HCT116 (cell line): ENCODE measurements at regions not wholly inside any gene's neighbourhood (a gene's known extent, or its start where the extent isn't known, plus 50 kb on each side); places are given as distances from the start of the nearest gene placed in this dataset.

Experiments
- ATAC-seq: fragments of 200-7000 bp; cut with Tn5 transposase; 2 replicates; pipeline ENCODE4 v1.9.1; 2020; ENCODE audit warnings: mild to moderate bottlenecking, moderate library complexity
- BruUV-seq: library from RNA; stranded (reverse); fragments of 400-500 nt; replicated peaks from 2 replicates; lab custom pipeline; 2021; lab: Mats Ljungman, UMichigan
- CTCF ChIA-PET: fragments of 300-600 bp; sonication (Branson Sonifier 250); formaldehyde crosslinking; loops from one replicate; lab custom pipeline; 2021; ENCODE audit warnings: antibody characterized with exemption; lab: Charles Lee
- POLR2A ChIA-PET: fragments of 300-600, 350-600 bp; sonication (Branson Sonifier 250); formaldehyde crosslinking; loops from one replicate; lab custom pipeline; 2021; ENCODE audit warnings: antibody characterized with exemption; lab: Charles Lee
- RAD21 ChIA-PET, 2 experiments: fragments of 300-600 bp; sonication (Branson Sonifier 250); formaldehyde crosslinking; loops; one replicate each; lab custom pipeline; 2023; ENCODE audit warnings: low total read pairs in 2 of 2; ENCODE audit not compliant: uncharacterized antibody in 2 of 2, unreplicated experiment in 2 of 2, low non-redundant PET in 1 of 2; lab: Charles Lee
- DNase-seq: peaks from one replicate; pipeline ENCODE4 v3.0.0-alpha.2; 2010; ENCODE audit warnings: low read depth, low spot score
- H2AFZ ChIP-seq: fragments of 200-600 bp; shearing (Covaris generic), sonication (generic); 2 replicates; pipeline ENCODE4 v1.6.1; 2017; ENCODE audit warnings: low read depth, mixed run types, mixed read lengths, antibody characterized with exemption, low read length; ENCODE audit not compliant: poor library complexity, severe bottlenecking
- H3K27ac ChIP-seq: 2 replicates; pipeline ENCODE4 v1.5.1; 2012; ENCODE audit warnings: low read depth, low read length
- H3K27me3 ChIP-seq: fragments of 200-600 bp; sonication (generic); 2 replicates; pipeline ENCODE4 v1.6.1; 2016; ENCODE audit warnings: mixed run types, low read length, mixed read lengths; ENCODE audit not compliant: insufficient read depth
- H3K36me3 ChIP-seq, 2 experiments: fragments of 200-500 bp in 1 of 2; fragments of 200-600 bp in 1 of 2; sonication (Bioruptor generic) in 1 of 2; sonication (generic) in 1 of 2; 2 replicates each; pipeline versions ENCODE4 v1.5.1 to v1.6.1; 2014 to 2016; ENCODE audit warnings: low read length in 2 of 2, inconsistent platforms in 1 of 2, mixed read lengths in 1 of 2, mixed run types in 1 of 2; ENCODE audit not compliant: insufficient read depth in 2 of 2, control insufficient read depth in 1 of 2
- H3K4me1 ChIP-seq, 2 experiments: fragments of 200-600 bp in 1 of 2; sonication (generic) in 1 of 2; 2 replicates each; pipeline versions ENCODE4 v1.5.1 to v1.6.1; 2012 to 2017; ENCODE audit warnings: low read length in 2 of 2, inconsistent platforms in 1 of 2, mild to moderate bottlenecking in 1 of 2, mixed read lengths in 1 of 2, mixed run types in 1 of 2, moderate library complexity in 1 of 2; ENCODE audit not compliant: insufficient read depth in 2 of 2, control insufficient read depth in 1 of 2
- H3K4me2 ChIP-seq: fragments of 200-600 bp; sonication (generic); 2 replicates; pipeline ENCODE4 v1.6.1; 2017; ENCODE audit warnings: mixed run types, low read length, mixed read lengths
- H3K4me3 ChIP-seq, 2 experiments: fragments of 200-600 bp in 1 of 2; sonication (generic) in 1 of 2; replicated peaks in 1 of 2; 2 replicates each; pipeline ENCODE4 v1.5.1; 2011 to 2016; ENCODE audit warnings: low read length in 2 of 2, control low read depth in 1 of 2, low read depth in 1 of 2, mild to moderate bottlenecking in 1 of 2, mixed read lengths in 1 of 2, mixed run types in 1 of 2
- H3K79me2 ChIP-seq: fragments of 200-600 bp; sonication (generic); 2 replicates; pipeline ENCODE4 v1.6.1; 2017; ENCODE audit warnings: mild to moderate bottlenecking, mixed run types, low read length, moderate library complexity, mixed read lengths; ENCODE audit not compliant: insufficient read depth
- H3K9ac ChIP-seq: fragments of 200-600 bp; sonication (generic); 2 replicates; pipeline ENCODE4 v1.6.1; 2016; ENCODE audit warnings: low read length, mixed read lengths
- H3K9me2 ChIP-seq: fragments of 200-600 bp; sonication (generic), shearing (Covaris generic); 2 replicates; pipeline ENCODE4 v1.6.1; 2017; ENCODE audit warnings: mixed run types, mild to moderate bottlenecking, moderate library complexity; ENCODE audit not compliant: insufficient read depth
- H3K9me3 ChIP-seq, 2 experiments: fragments of 200-500 bp in 1 of 2; fragments of 200-600 bp in 1 of 2; sonication (Bioruptor generic) in 1 of 2; sonication (generic) in 1 of 2; 2 replicates each; pipeline ENCODE4 v1.6.1; 2014 to 2017; ENCODE audit warnings: low read length in 2 of 2, mixed read lengths in 2 of 2, inconsistent platforms in 1 of 2, low read depth in 1 of 2, mild to moderate bottlenecking in 1 of 2, mixed run types in 1 of 2, moderate library complexity in 1 of 2; ENCODE audit not compliant: control insufficient read depth in 1 of 2, insufficient read depth in 1 of 2
- H4K20me1 ChIP-seq: fragments of 200-600 bp; sonication (generic), shearing (Covaris generic); 2 replicates; pipeline ENCODE4 v1.6.1; 2017; ENCODE audit warnings: mixed run types, mild to moderate bottlenecking, moderate library complexity; ENCODE audit not compliant: insufficient read depth
- EZH2phosphoT487 ChIP-seq: fragments of 200-600 bp; IDR thresholded peaks from 2 replicates; pipeline ENCODE4 v1.6.1; 2018; ENCODE audit warnings: antibody characterized with exemption, borderline replicate concordance
- JUND ChIP-seq: IDR thresholded peaks from 2 replicates; pipeline ENCODE4 v1.6.1; 2012
- POLR2A ChIP-seq: IDR thresholded peaks from 2 replicates; pipeline ENCODE4 v1.7.0; 2011; ENCODE audit warnings: borderline replicate concordance; ENCODE audit not compliant: insufficient read depth, insufficient read length; ENCODE audit errors: extremely low read depth
- POLR2AphosphoS5 ChIP-seq: IDR thresholded peaks from 2 replicates; pipeline ENCODE4 v1.6.1; 2011; ENCODE audit warnings: mild to moderate bottlenecking, low read depth, low read length, moderate library complexity
- RAD21 ChIP-seq: IDR thresholded peaks from 2 replicates; pipeline ENCODE4 v1.6.1; 2012; ENCODE audit warnings: low read depth, mild to moderate bottlenecking
- SP1 ChIP-seq: IDR thresholded peaks from 2 replicates; pipeline ENCODE4 v1.6.1; 2012; ENCODE audit warnings: low read depth
- TCF7L2 ChIP-seq: IDR thresholded peaks from 2 replicates; pipeline ENCODE4 v1.7.0; 2011; ENCODE audit warnings: borderline replicate concordance, inconsistent platforms; ENCODE audit not compliant: insufficient read depth, insufficient read length; ENCODE audit errors: extremely low read depth
- YY1 ChIP-seq: IDR thresholded peaks from 2 replicates; pipeline ENCODE4 v1.6.1; 2011; ENCODE audit warnings: low read length, low read depth, moderate library complexity, mild to moderate bottlenecking; ENCODE audit not compliant: insufficient replicate concordance; ENCODE audit errors: extremely low read depth
- intact Hi-C: fragments of 100-400 bp; cut with micrococcal nuclease; formaldehyde crosslinking; loops from 2 replicates; pipeline ENCODE4 v1.10.0; 2022
- TF ChIP-seq, protein P1 (sequence below), 3 experiments: fragments of 200-600 bp in 1 of 3; sonication (generic) in 1 of 3; IDR thresholded peaks in 2 of 3; conservative IDR thresholded peaks in 1 of 3; 2 replicates each; pipeline ENCODE4 v1.5.1; 2012 to 2017; ENCODE audit warnings: low read depth in 2 of 3, low read length in 2 of 3, antibody characterized with exemption in 1 of 3, borderline replicate concordance in 1 of 3, control low read depth in 1 of 3, mild to moderate bottlenecking in 1 of 3, mixed read lengths in 1 of 3, mixed run types in 1 of 3, moderate library complexity in 1 of 3; ENCODE audit not compliant: insufficient read depth in 1 of 3
- TF ChIP-seq, protein P2 (sequence below): IDR thresholded peaks from 2 replicates; pipeline ENCODE4 v1.6.1; 2012

DNA sequence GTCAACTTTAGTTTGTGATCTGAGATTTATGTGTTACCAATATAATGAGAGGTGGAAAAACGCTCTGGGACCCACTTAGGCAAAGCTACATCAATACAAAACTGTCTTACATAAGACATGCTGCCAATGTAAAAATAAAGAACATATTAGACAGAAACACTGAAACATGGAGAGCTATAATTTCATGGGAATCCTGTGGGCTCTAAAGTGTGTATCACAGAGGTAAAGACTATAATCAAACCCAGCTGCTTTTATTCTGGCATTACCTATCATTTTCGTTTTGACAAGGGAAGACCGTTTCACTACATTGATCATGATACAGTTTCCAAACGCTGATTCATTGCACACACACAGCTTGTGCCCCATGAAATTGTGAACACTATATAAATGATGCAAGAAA lies 400.5 kb upstream of the TUSC1 start:
- H2AFZ ChIP-seq, result no peak overlapping the region
- no peak overlapping the region for H3K4me2 ChIP-seq
- no peaks in the 10 kb centered on the region for H3K9me2 ChIP-seq
- ChIA-PET RAD21 (no interaction called here), CTCF (no interaction called here), POLR2A (no interaction called here)
- BruUV-seq, result no TSS peak
- H4K20me1 ChIP-seq, result no peaks in the 10 kb centered on the region
- intact Hi-C loops, result no loop called here
- H3K27me3 ChIP-seq, result no peaks in the 10 kb centered on the region
- no peak for TF ChIP-seq POLR2A
- H3K27ac ChIP-seq, result no peak overlapping the region
- DNase-seq (no peak), ATAC-seq (no peak)
- H3K4me1 ChIP-seq, result no peaks in the 10 kb centered on the region
- H3K9me3 ChIP-seq, result peaks cover 4 to 5% of the 10 kb centered on the region in 2 experiments; a peak in 2 of 4 replicates
- H3K4me3 ChIP-seq, result no peak overlapping the region
- H3K79me2 ChIP-seq, result no peaks in the 10 kb centered on the region
- no peak overlapping the region for H3K9ac ChIP-seq
- no peaks in the 10 kb centered on the region for H3K36me3 ChIP-seq

DNA sequence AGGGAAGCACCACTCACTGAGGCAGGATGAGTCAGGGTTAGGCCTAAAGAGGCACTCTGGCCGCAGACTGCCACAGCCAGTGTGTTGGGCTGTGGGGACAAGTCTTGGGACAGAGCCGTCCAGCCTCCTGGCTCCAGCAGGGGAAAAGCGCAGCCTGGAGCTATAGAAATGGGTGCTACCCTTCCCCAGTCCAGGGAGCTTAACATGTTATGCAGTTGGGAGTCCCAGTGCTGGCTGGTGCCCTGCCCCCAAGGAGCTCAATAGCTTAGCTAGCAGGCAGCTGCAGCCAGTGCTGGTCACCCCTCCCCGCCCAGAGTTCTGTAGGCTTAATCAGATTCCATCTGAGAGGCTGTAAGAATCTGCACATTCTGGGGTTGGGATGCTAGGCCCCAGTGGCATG lies 399.6 kb upstream of the TUSC1 start:
- DNase-seq (no peak), ATAC-seq (no peak)
- H3K9me3 ChIP-seq, result peaks cover 4 to 5% of the 10 kb centered on the region in 2 experiments; a peak in 2 of 4 replicates
- H3K4me3 ChIP-seq, result no peak overlapping the region
- RAD21 ChIA-PET, result no interaction called here
- POLR2A ChIA-PET, result no interaction called here
- CTCF ChIA-PET, result no interaction called here
- no peaks in the 10 kb centered on the region for H3K36me3 ChIP-seq
- no peaks in the 10 kb centered on the region for H3K4me1 ChIP-seq
- H3K79me2 ChIP-seq, result no peaks in the 10 kb centered on the region
- no peaks in the 10 kb centered on the region for H3K9me2 ChIP-seq
- H3K27me3 ChIP-seq, result no peaks in the 10 kb centered on the region
- no peaks in the 10 kb centered on the region for H4K20me1 ChIP-seq
- TF ChIP-seq EZH2phosphoT487, result no peak
- TF ChIP-seq, protein P1, sequence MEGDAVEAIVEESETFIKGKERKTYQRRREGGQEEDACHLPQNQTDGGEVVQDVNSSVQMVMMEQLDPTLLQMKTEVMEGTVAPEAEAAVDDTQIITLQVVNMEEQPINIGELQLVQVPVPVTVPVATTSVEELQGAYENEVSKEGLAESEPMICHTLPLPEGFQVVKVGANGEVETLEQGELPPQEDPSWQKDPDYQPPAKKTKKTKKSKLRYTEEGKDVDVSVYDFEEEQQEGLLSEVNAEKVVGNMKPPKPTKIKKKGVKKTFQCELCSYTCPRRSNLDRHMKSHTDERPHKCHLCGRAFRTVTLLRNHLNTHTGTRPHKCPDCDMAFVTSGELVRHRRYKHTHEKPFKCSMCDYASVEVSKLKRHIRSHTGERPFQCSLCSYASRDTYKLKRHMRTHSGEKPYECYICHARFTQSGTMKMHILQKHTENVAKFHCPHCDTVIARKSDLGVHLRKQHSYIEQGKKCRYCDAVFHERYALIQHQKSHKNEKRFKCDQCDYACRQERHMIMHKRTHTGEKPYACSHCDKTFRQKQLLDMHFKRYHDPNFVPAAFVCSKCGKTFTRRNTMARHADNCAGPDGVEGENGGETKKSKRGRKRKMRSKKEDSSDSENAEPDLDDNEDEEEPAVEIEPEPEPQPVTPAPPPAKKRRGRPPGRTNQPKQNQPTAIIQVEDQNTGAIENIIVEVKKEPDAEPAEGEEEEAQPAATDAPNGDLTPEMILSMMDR (IDR thresholded peaks at IDR 0.05 in 2 of 3, conservative IDR thresholded peaks at IDR 0.05 in 1 of 3; ENCODE audit: borderline replicate concordance in 1 of 3, insufficient read depth in 1 of 3, low read depth in 2 of 3, low read length in 2 of 3), result no peak
- TF ChIP-seq, protein P2, sequence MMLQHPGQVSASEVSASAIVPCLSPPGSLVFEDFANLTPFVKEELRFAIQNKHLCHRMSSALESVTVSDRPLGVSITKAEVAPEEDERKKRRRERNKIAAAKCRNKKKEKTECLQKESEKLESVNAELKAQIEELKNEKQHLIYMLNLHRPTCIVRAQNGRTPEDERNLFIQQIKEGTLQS, result no peak
- no peak for TF ChIP-seq SP1
- TF ChIP-seq JUND, result no peak
- no peak for TF ChIP-seq RAD21
- TF ChIP-seq YY1, result no peak
- TF ChIP-seq POLR2AphosphoS5, result no peak
- TF ChIP-seq TCF7L2, result no peak
- H3K9ac ChIP-seq, result no peak overlapping the region
- no peak overlapping the region for H3K27ac ChIP-seq
- no peak overlapping the region for H2AFZ ChIP-seq
- H3K4me2 ChIP-seq, result no peak overlapping the region
- no TSS peak for BruUV-seq
- intact Hi-C loops, result no loop called here
